GM12878 (cell line): ENCODE measurements at regions not wholly inside any gene's neighbourhood (a gene's known extent, or its start where the extent isn't known, plus 50 kb on each side); places are given as distances from the start of the nearest gene placed in this dataset.
"Not testable (repeated sequence)": the region's sequence is repeated elsewhere in the genome, so short reads cannot be mapped to it uniquely, and the experiment has no call there.

Experiments
- ATAC-seq: fragments of 200-7000 bp; cut with Tn5 transposase; 3 replicates; pipeline ENCODE4 v1.9.1; 2020; ENCODE audit warnings: mild to moderate bottlenecking, moderate library complexity
- BruUV-seq: library from RNA; stranded (reverse); fragments of 400-500 nt; replicated peaks from 2 replicates; lab custom pipeline; 2021; lab: Mats Ljungman, UMichigan
- CTCF ChIA-PET: fragments of 300-600 bp; sonication (Branson Sonifier 250); formaldehyde crosslinking; extraction: SDS; loops from one replicate; lab custom pipeline; 2021; ENCODE audit warnings: inconsistent platforms; lab: Yijun Ruan, JAX
- POLR2A ChIA-PET: fragments of 350-600 bp; formaldehyde crosslinking; extraction: SDS; loops from one replicate; lab custom pipeline; 2021; ENCODE audit warnings: inconsistent platforms; lab: Charles Lee
- RAD21 ChIA-PET: fragments of 300-600 bp; sonication (Branson Sonifier 250); formaldehyde crosslinking; loops from one replicate; lab custom pipeline; 2023; ENCODE audit warnings: antibody characterized with exemption; ENCODE audit not compliant: unreplicated experiment; lab: Charles Lee
- SMC1A ChIA-PET: fragments of 300-600 bp; sonication (Branson Sonifier 250); formaldehyde crosslinking; loops from one replicate; lab custom pipeline; 2023; ENCODE audit not compliant: unreplicated experiment, uncharacterized antibody; lab: Charles Lee
- DNase-seq: peaks from one replicate; pipeline ENCODE4 v3.0.0-alpha.2; 2011; ENCODE audit warnings: low read depth, low spot score
- FAIRE-seq: peaks from 3 replicates; lab custom pipeline; 2011; peaks lifted over from hg19 to GRCh38; lab: Jason Lieb, UNC
- H2AFZ ChIP-seq: 2 replicates; pipeline ENCODE4 v1.6.0; 2011; ENCODE audit warnings: low read depth, low read length, control low read depth; ENCODE audit not compliant: control insufficient read depth
- H3K27ac ChIP-seq: 2 replicates; pipeline ENCODE4 v1.5.1; 2011; ENCODE audit warnings: control low read depth; ENCODE audit not compliant: control insufficient read depth, insufficient read depth
- H3K27me3 ChIP-seq, 2 experiments: replicated peaks in 1 of 2; 2 replicates each; pipeline versions ENCODE4 v1.6.0 to v1.6.1; 2011; ENCODE audit warnings: low read length in 1 of 2; ENCODE audit not compliant: control insufficient read depth in 2 of 2, insufficient read depth in 2 of 2
- H3K36me3 ChIP-seq, 2 experiments: 2 replicates each; pipeline ENCODE4 v1.5.1; 2011; ENCODE audit warnings: low read length in 1 of 2; ENCODE audit not compliant: control insufficient read depth in 2 of 2, insufficient read depth in 2 of 2
- H3K4me1 ChIP-seq: 2 replicates; pipeline ENCODE4 v1.6.1; 2011; ENCODE audit warnings: mild to moderate bottlenecking, low read length, moderate library complexity, mixed read lengths; ENCODE audit not compliant: control insufficient read depth, insufficient read depth
- H3K4me2 ChIP-seq: 2 replicates; pipeline ENCODE4 v1.6.0; 2011; ENCODE audit warnings: control low read depth; ENCODE audit not compliant: control insufficient read depth, insufficient read depth
- H3K4me3 ChIP-seq: fragments of 200-600 bp; sonication (generic); 2 replicates; pipeline ENCODE4 v1.5.1; 2016
- H3K79me2 ChIP-seq: 2 replicates; pipeline ENCODE4 v1.6.0; 2011; ENCODE audit warnings: low read length; ENCODE audit not compliant: control insufficient read depth, insufficient read depth
- H3K9ac ChIP-seq: 2 replicates; pipeline ENCODE4 v1.8.0; 2011; ENCODE audit warnings: low read length, control low read depth, mixed read lengths; ENCODE audit not compliant: control insufficient read depth, insufficient read depth
- H3K9me3 ChIP-seq: replicated peaks from 3 replicates; pipeline ENCODE4 v1.5.1; 2011; ENCODE audit warnings: mild to moderate bottlenecking, low read length; ENCODE audit not compliant: control insufficient read depth, insufficient read depth
- H4K20me1 ChIP-seq: 2 replicates; pipeline ENCODE4 v1.6.0; 2011; ENCODE audit not compliant: control insufficient read depth, insufficient read depth
- BCL11A ChIP-seq: IDR thresholded peaks from 2 replicates; pipeline ENCODE4 v1.6.1; 2011; ENCODE audit warnings: low read depth, low read length
- BHLHE40 ChIP-seq, 2 experiments: fragments of 450-650 bp in 1 of 2; IDR thresholded peaks; 2 replicates each; pipeline ENCODE4 v1.6.1; 2011 to 2017; ENCODE audit warnings: low read depth in 2 of 2, borderline replicate concordance in 1 of 2, improper control_type of control experiment in 1 of 2, low read length in 1 of 2, mild to moderate bottlenecking in 1 of 2
- CHD2 ChIP-seq: IDR thresholded peaks from 2 replicates; pipeline ENCODE4 v1.6.1; 2011; ENCODE audit warnings: low read depth, low read length, improper control_type of control experiment, borderline replicate concordance
- CUX1 ChIP-seq: IDR thresholded peaks from 2 replicates; pipeline ENCODE4 v1.6.1; 2012; ENCODE audit warnings: improper control_type of control experiment, low read depth, low read length; ENCODE audit not compliant: insufficient replicate concordance
- MAX ChIP-seq: IDR thresholded peaks from 2 replicates; pipeline ENCODE4 v1.6.1; 2012; ENCODE audit warnings: low read depth, low read length, improper control_type of control experiment
- NRF1 ChIP-seq: conservative IDR thresholded peaks from 2 replicates; pipeline ENCODE4 v1.6.1; 2011; ENCODE audit warnings: mild to moderate bottlenecking, low read depth, low read length, improper control_type of control experiment
- PBX3 ChIP-seq: IDR thresholded peaks from 2 replicates; pipeline ENCODE4 v1.6.1; 2011; ENCODE audit warnings: mild to moderate bottlenecking, low read depth, low read length, moderate library complexity; ENCODE audit not compliant: insufficient replicate concordance
- PML ChIP-seq: IDR thresholded peaks from 2 replicates; pipeline ENCODE4 v1.6.1; 2012; ENCODE audit warnings: low read length, inconsistent platforms
- PRDM15 ChIP-seq: fragments of 450-650 bp; formaldehyde crosslinking; IDR thresholded peaks from 2 replicates; pipeline ENCODE4 v1.4.0; 2020; ENCODE audit warnings: mild to moderate bottlenecking, moderate library complexity
- SRF ChIP-seq, 2 experiments: IDR thresholded peaks; 2 replicates each; pipeline ENCODE4 v1.6.1; 2011; ENCODE audit warnings: low read depth in 2 of 2, low read length in 2 of 2, mild to moderate bottlenecking in 1 of 2, moderate library complexity in 1 of 2
- TCF3 ChIP-seq: IDR thresholded peaks from 2 replicates; pipeline ENCODE4 v1.6.1; 2012; ENCODE audit warnings: low read depth, mild to moderate bottlenecking, low read length, borderline replicate concordance; ENCODE audit not compliant: insufficient read depth
- YY1 ChIP-seq: IDR thresholded peaks from 2 replicates; pipeline ENCODE4 v1.6.1; 2011; ENCODE audit warnings: low read depth, mild to moderate bottlenecking, low read length
- WGBS: methylation state at CpG from one replicate; pipeline ENCODE4 v1.1.6; 2016; ENCODE audit warnings: low lambda C conversion rate; ENCODE audit not compliant: insufficient replicate concordance, insufficient coverage; ENCODE audit errors: missing lambda C conversion rate; 5-methylcytosine and 5-hydroxymethylcytosine counted together
- in situ Hi-C: fragments of 300-500 bp; cut with MboI; formaldehyde crosslinking; loops from 9 replicates; pipeline ENCODE4 v1.14.3; 2018; ENCODE audit warnings: mixed read lengths
- intact Hi-C: fragments of 100-400 bp; cut with micrococcal nuclease; formaldehyde crosslinking; loops from one replicate; pipeline ENCODE4 v1.14.2; 2022; ENCODE audit not compliant: unreplicated experiment

- no peak for TF ChIP-seq PRDM15
- TF ChIP-seq MAX = no peak
- no peak for TF ChIP-seq NRF1
- no peak for TF ChIP-seq BCL11A
- TF ChIP-seq CUX1 = no peak
- no peak for TF ChIP-seq PML
- TF ChIP-seq TCF3 = no peak
- no peak for TF ChIP-seq PBX3
- TF ChIP-seq YY1 = no peak
- no peak for TF ChIP-seq SRF (IDR thresholded peaks at IDR 0.05; ENCODE audit: low read depth in 2 of 2, low read length in 2 of 2)
- no peak for TF ChIP-seq CHD2
- no peak for TF ChIP-seq BHLHE40 (IDR thresholded peaks at IDR 0.05; ENCODE audit: borderline replicate concordance in 1 of 2, low read depth in 2 of 2, low read length in 1 of 2)
Observed at GRCh38 chr21:18104802-18105201, 139.8 kb upstream of the CHODL start (continued).

- SMC1A ChIA-PET, H3K27ac ChIP-seq, BruUV-seq, H4K20me1 ChIP-seq, H3K79me2 ChIP-seq, POLR2A ChIA-PET, H3K27me3 ChIP-seq, H3K4me2 ChIP-seq, CTCF ChIA-PET, DNase-seq, FAIRE-seq, intact Hi-C loops, RAD21 ChIA-PET, H2AFZ ChIP-seq, H3K4me3 ChIP-seq, ATAC-seq, H3K36me3 ChIP-seq, H3K4me1 ChIP-seq, in situ Hi-C loops, H3K9me3 ChIP-seq, H3K9ac ChIP-seq: not testable (repeated sequence)
- 31% methylated on average over 2 of the region's 2 CpGs for WGBS
Observed at GRCh38 chr21:18096413-18096812, 148.2 kb upstream of the CHODL start.
